ENCODE measurements at regions not wholly inside any gene's neighbourhood (a gene's known extent, or its start where the extent isn't known, plus 50 kb on each side); places are given as distances from the start of the nearest gene placed in this dataset.

GRCh38 chr21:38930853-38931252 lies 125.1 kb downstream of the ETS2 start:
- no peak for TF ChIP-seq CTCF (IDR thresholded peaks at IDR 0.05; ENCODE audit: borderline replicate concordance, extremely low read depth, low read length, poor library complexity, severe bottlenecking)
- no peak for TF ChIP-seq EZH2 (IDR thresholded peaks at IDR 0.05; ENCODE audit: borderline replicate concordance, low read depth, low read length, severe bottlenecking)
